Cerebellar nuclear complex (tissue), 1 donor: ENCODE measurements at regions not wholly inside any gene's neighbourhood (a gene's known extent, or its start where the extent isn't known, plus 50 kb on each side); places are given as distances from the start of the nearest gene placed in this dataset.
"Not testable (repeated sequence)": the region's sequence is repeated elsewhere in the genome, so short reads cannot be mapped to it uniquely, and the experiment has no call there.

ENCODE experiments used
- DNase-seq, 2 experiments: peaks; one replicate each; lab custom pipeline; 2025; lab: John Stamatoyannopoulos, UW

DNA sequence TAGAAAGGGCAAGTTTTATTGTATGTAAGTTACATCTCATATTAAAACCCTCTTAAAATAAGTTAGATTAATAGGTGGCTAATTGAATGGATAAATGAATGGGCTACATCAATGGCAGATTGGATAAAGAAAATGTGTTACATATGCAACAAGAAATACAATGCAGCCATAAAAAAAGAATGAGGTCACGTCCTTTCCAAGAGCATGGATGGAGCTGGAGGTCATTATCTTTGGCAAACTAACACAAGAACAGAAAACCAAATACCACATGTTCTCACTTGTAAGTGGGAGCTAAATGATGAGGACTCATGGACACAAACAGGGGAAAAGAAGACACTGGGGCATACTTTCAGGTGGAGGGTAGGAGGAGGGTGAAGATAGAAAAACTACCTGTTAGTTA is 182.2 kb upstream of the GNAI1 start:
- no peak for DNase-seq

DNA sequence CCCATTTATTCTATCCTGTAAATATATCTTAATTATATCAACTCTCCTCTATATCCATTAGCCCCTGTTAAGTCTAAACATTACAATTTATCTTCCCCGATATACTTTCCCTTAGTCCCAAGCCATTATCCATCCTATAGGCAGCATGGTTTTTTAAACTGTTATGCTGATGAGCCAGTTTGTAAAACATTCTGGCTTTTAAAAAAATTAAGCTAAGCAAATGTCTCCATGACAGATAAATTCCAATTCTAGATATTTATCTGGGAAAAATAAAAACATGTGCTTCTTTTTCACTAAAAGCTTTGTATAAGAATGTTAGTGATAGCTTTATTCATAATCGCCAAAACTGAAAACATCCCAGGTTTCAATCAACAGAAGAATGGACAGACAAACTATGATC is 183.2 kb upstream of the GNAI1 start:
- no peak for DNase-seq

DNA sequence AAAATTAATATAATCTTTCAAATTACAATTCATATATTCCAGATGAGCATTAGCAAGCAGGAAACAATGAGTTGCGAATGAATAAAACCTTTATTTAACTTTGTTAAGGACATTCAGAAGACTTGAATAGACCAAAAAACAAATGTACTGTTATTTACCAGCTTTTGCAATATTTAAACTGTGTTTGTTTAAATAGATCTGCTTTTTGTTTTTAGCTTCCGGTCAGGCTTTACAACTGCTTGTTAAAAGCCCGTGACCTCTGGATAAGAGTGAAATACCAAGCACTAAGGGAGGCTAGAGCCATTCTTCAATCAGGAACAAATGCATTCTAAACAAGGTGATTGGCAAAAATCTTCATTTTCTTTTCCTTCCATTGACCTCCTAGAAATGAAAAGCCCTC is 184.9 kb upstream of the GNAI1 start:
- DNase-seq: no peak

DNA sequence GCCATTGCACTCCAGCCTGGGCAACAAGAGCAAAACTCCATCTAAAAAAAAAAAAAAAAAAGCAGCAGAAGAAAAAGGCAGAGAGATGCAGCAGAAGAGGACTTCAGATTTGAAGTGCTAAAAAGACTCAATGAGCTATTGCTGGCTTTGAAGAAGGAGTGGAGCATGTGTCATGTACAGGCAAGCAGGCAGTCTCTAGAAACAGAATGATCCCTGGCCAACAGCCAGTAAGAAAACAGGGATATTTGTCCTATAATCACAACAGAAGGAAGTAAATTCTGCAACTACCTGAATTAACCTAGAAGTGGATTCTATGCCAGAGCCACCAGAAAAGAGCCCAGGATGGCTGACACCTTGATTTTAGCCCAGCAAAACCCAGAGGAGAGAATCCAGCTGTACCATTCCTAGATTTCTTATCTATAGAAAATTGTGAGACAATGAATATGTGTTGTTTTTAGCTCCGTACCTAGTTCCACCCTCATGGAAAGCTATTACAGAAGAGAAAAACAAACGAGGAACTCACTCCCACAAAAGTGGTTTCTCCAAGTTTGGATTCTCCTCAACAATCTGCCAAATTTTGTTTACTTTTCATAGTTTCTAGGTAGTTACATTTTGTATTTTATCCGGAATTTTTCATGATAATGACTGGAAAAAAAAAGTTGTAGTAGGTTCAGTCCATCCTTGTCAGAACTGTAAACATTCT is 198.2 kb upstream of the GNAI1 start:
- no peak for DNase-seq

DNA sequence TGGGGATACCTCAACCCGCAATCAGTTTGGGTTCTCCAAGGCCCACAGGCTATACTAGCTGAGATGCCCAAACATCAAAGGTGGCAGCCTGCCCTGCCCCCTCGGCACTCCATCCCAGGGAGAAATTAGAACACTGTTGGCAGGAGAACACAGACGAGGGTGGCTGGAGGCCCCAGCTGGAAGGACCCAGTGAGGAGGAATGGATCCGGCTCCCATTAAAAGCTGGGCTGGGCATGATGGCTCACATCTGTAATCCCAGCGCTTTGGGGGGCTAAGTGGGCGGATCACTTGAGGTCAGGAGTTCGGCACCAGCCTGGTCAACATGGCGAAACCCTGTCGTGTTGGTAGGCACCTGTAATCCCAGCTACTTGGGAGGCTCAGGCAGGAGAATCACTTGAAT is 199.9 kb upstream of the GNAI1 start:
- DNase-seq: no peak

DNA sequence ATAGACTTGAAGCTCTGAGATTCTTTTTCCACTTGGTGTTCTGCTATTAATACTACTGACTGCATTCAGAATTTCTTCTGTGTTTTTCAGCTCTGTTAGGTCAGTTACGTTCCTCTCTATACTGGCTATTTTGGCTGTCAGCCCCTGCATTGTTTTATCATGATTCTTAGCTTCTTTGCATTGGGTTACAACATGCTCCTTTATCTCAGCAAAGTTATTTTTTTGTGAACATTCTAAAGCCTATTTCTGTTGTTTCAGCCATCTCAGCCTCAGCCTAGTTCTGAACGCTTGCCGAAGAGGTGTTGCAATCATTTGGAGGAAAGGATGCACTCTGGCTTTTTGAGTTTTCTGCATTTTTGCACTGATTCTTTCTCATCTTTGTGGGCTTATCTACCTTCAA is 201.5 kb upstream of the GNAI1 start:
- no peak for DNase-seq

DNA sequence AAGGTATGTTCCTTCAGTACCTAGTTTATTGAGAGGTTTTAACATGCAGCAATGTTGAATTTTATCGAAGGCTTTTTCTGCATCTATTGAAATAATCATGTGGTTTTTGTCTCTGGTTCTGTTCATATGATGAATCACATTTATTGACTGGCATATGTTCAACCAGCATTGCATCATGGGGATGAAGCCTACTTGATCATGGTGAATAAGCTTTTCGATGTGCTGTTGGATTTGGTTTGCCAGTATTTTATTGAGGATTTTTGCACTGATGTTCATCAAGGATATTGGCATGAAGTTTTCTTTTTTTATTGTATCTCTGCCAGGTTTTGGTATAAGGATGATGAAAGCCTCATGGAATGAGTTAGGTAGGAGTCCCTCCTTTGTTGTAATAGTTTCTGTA is 204.0 kb upstream of the GNAI1 start:
- no peak for DNase-seq

DNA sequence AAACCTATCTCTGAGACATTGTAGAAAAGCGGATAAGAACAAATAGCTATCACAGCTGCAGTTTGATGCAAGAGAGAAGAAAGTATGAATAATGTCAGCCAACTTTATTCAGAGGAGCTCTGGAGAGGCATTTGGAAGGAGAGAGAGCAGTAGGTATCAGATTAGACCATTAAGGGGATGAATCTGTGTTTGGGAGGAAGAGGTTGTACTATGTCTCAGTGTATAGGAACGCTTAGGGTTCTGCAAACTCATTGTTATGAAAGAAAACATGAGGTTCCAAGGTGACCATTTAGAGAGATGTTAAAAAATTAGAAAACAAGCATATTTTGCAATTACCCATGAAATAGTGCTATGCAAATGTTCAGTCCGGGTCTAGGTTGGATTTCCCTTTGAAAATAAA is 207.5 kb upstream of the GNAI1 start:
- no peak for DNase-seq

DNA sequence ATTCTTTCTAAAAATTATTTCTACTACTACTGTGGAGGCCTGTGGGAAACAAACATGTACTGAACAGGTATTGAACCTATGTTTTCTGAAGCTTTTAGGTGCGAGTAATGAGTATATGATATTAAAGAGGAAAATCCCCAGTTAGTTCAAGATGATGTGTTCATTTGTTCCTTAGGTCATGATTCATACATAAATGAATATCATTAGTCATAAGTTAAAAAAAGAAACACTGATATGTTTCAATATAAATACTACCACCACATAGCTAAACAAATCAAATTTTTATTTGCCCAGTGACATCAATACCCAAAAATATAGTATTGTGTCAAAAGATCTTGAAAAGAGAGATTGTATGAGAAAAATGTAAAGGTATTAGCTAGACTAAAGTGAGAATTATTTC is 210.7 kb upstream of the GNAI1 start:
- DNase-seq: no peak

DNA sequence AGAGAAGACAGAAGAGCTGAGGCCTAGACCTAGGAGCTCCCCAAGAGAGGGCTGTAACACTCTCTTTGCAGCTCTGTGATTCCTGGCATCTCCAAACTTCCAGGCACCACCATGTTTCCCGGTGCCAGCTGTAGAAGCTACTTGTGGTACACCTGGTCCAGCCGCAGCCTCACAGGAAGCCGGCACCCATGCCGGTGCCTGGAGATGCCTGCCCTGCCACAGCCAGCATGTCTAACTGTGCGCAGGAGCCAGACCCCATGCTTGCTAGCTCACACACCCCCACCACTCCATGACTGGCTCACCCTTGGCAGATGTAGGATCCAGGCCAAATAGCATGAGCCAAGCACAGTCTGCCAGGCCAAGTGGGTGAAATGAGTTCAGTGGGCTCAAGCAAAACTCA is 211.7 kb upstream of the GNAI1 start:
- no peak for DNase-seq

DNA sequence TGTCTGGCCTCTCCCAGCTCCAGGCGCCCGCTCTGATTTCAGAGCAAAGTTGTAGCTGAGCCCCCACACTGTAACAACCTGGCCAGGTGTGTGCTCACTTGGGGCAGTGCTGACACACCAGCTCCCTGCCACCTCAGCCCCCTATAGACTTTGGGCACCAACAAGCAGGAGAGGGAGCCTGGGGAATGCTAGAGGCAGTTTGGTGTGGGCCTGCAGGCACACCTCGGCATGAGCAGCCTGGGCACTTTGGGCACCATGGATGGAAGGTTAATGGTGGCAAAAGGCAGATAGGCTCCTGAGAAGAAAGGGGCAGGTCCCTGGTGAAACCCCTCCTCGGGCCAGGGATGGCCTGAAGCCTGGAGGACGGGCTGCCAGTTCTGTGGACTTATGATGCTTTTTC is 212.7 kb upstream of the GNAI1 start:
- DNase-seq: no peak

DNA sequence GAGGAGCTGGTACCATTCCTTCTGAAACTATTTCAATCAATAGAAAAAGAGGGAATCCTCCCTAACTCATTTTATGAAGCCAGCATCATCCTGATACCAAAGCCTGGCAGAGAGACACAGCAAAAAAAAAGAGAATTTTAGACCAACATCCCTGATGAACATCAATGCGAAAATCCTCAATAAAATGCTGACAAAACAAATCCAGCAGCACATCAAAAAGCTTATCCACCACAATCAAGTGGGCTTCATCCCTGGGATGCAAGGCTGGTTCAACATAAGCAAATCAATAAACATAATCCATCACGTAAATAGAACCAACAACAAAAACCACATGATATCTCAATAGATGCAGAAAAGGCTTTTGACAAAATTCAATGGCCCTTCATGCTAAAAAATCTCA is 216.0 kb upstream of the GNAI1 start:
- not testable (repeated sequence) for DNase-seq

DNA sequence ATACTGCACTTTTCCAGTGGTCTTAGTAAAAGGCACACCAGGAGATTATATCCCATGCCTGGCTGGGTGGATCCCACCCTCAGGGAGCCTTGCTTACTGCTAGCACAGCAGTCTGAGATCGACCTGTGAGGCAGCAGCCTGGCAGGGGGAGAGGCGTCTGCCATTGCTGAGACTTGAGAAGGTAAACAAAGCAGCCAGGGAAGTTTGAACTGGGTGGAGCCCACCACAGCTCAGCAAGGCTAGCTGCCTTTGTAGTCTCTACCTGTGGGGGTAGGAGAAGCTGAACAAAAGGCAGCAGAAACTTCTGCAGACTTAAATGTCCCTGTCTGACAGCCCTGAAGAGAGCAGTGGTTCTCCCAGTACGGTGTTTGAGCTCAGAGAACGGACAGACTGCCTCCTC is 219.3 kb upstream of the GNAI1 start:
- not testable (repeated sequence) for DNase-seq

DNA sequence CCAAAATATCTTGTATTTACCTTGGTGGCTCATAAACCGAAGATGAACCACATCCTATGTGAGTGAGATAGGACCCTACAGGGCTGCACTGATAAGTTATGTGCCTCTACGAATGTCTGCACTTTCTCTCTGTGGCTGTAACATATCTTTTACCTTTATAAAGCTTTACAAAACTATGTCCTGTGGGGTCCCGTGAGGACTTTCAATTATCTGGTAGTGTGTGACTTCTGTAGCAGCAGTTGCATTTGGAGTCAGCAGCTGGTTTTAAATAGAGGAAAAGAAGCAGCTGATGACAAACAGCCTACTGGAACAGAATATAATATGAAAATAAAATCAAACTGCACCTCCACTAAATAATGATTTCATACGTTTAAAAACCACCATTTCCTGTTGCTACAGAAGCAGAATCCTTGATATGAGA is 222.4 kb upstream of the GNAI1 start:
- no peak for DNase-seq

DNA sequence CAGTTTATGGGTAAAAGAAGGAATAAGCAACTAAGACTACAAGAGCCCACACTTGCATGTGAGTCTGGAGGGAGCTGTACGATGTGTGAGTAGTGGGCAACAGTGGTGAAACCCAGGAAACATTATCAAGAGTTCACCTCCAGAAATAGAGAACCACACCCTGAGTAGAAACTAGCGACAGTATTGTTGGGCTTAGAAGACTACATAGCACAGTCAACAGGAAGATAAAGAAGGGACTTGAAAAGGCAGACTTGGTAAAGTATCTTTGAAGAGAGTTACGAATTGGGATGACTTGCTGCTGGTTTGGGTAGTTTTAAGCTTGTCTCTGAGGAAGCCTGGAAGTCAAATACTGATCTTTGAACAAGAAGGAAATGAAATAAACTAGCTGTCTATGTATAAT is 223.2 kb upstream of the GNAI1 start:
- no peak for DNase-seq

DNA sequence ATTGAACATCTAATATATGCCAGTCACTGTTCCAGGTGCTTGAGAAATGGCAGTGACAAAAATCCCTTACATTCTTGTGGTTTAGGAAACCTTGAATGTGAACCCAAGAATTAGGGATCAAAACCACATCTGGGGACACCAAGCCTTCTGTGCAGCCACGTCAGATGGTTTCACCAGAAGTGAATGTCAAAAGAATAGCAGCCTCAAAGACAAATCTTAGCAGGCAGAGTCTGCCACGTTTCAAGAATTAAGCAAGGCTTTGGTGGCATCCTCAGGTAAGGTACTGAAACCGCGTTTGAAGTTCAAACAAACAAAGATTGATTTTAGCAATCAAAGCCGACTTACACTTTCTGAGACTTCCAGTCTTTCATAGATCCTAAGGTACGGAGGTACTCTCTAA is 225.5 kb upstream of the GNAI1 start:
- DNase-seq: no peak

DNA sequence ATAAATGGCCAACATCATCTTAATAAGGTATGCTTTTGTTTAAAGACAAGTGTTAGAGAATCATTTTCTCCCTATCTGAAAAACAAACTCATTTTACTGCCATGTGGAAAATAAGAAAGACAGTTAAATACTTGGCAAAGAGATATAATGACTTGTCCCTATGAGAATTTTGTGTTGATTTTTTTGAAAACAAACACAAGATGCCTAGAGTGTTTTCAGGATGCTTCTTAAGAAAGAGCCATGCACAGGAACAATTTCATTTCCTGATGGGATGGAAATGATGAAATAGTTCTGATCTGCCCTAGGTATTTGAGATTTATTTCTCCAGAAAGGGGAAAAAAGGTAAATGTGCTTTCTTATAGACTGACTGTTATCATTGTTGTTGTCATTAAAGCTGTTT is 237.5 kb upstream of the GNAI1 start:
- no peak for DNase-seq

DNA sequence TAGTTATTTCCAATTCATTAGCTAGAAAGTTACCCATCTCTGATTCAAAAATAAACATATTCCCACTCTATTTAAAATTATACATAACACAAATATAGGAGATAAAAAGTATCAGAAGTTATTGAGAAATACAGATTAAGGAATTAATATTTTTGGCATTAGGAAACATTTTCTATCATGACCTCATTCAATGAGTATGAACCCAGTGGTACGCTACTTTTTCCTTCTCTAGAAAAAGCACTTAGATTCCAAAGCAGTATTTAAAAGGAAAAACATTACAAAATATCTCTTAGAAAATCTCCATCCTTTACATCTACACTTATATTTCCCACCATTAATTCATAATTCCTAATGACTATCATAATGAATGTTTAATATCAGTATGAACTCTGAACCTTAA is 240.6 kb upstream of the GNAI1 start:
- no peak for DNase-seq

DNA sequence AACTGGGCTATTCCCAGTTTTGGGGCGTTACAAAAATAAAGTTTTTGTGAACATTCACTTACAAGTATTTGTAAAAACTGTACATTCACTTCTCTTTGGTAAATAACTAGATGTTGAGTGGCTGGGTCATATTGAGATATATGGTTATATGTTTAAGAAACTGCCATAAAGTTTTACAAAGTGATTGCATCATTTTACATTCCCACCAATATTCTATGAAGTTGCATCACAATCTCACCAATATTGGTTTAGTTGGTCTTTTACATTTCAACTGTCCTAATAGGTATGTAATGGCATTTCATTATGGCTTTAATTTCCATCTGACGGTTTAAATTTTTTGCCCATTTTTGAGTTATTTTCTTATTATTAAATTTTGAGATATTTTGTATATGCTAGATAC is 251.7 kb upstream of the GNAI1 start:
- DNase-seq: no peak

DNA sequence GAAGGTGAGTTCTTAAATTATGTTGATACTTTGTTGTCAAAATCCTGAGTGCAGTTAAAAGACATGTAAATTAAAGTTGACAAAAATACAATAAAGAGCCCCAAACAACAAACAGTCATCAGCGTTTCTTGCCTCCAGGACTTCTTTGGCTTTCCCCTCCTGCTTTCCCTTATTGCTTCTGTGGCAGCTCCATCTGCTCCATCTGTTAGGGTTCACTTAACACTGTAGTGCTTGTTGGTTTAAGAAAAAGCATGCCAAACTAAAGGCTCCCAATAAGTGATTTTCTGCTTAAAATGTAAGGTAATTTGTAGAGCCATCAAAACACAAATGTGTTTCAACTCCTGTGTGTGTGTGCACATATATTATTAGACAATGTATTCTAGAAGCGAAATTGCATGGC is 254.3 kb upstream of the GNAI1 start:
- DNase-seq: peak in 1 of 2 experiments; percentile 37

DNA sequence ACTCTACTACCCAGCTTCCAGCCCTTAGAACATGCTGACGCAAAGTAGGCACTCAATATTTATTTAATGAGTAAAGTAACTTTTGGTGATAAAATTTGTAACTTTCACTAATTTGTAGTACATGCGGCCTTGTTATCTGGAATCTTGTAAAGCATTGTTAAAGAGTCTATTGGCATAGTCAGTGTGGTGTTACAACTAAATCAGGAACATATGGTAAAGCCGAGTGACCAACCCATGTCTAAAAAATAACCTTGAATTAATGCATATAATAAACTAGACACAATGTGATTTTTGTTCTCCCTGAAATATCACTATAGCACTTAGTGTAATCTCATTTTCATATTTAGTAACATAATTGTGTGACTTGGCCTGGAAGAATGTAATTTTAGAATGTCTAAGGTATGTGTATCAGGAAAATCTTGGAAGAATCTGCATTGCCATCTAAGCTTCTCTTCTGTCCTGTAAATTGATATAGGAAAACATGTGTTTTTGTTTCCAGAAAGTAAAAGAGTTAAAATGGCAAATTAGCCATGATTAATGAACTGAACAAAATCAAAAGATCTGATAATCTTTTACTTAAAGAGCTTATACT is 256.7 kb upstream of the GNAI1 start:
- DNase-seq: no peak

DNA sequence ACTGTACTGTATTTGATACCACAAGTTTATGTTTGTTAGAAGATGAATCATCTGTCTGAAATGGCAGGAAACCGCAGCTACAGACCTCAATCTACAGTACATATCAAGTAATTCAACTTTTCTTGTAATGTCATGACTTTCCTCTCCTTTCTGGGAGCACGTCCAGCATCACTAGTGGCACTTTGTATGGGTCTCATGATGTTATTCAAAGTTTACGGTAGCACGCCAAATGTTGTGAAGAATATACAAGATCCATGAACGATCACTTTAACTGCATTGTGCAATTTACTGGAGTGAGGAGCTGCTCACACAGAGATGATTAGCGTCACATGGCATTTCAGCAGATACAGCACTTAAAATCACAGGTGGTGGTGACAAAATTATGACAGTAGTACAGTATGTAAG is 257.8 kb upstream of the GNAI1 start:
- DNase-seq: no peak

DNA sequence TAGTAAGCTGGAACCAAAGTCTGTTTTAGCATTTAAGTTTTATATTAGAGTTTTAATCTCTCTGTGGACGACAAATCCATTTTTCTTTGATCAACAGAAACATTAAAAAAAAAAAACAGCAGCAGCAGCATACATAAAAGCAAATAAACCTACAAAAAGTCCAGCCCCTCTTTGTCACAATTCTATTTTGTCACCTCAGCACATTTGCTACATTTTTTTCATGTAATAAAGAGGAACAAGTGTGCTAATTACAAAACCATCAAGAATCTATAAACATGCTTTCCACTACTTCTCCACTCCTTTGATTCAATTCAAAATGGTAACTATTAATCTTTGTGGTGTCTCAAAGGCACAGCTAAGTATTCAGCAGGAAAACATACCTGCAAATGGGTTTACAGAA is 259.8 kb upstream of the GNAI1 start:
- DNase-seq: no peak

DNA sequence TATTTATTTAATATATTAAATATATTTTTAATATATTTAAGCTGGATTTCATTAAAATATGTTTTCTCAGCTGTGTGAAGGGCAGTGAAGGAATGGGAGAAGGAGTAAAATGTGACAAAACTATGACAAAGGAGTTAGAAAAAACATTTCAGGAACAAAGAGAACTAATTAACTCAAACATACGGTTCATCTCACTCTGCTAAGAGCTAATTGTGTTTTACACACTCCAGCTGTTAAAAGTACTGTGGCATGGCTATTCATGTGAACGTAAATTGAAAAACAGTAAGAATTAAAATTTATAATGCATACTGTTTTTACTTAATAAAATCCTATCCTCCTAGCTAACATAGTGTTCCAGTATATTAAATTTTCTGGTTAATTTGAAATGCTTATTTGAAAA is 262.5 kb upstream of the GNAI1 start:
- no peak for DNase-seq
